Peyer's patch (tissue), 4 donors: ENCODE measurements at regions not wholly inside any gene's neighbourhood (a gene's known extent, or its start where the extent isn't known, plus 50 kb on each side); places are given as distances from the start of the nearest gene placed in this dataset.

ENCODE experiments used
- DNase-seq, 3 donors: peaks; one replicate each; pipeline ENCODE4 v3.0.0-alpha.2; 2017 to 2019
- H3K27ac ChIP-seq, 4 donors: fragments of 200-600 bp; sonication (generic); one replicate each; pipeline ENCODE4 v1.5.1; 2016 to 2019
- H3K27me3 ChIP-seq, 2 donors: fragments of 200-600 bp; sonication (generic); one replicate each; pipeline ENCODE4 v1.5.1; 2019
- H3K36me3 ChIP-seq, 3 donors: fragments of 200-600 bp; sonication (generic); one replicate each; pipeline ENCODE4 v1.5.1; 2016 to 2019
- H3K4me1 ChIP-seq, 4 donors: fragments of 200-600 bp; sonication (generic); one replicate each; pipeline ENCODE4 v1.5.1; 2016 to 2019
- H3K4me3 ChIP-seq, 4 donors: fragments of 200-600 bp; sonication (generic); 1 replicate in 3 of 4; 2 replicates in 1 of 4; pipeline ENCODE4 v1.5.1; 2016 to 2019; ENCODE audit warnings: mild to moderate bottlenecking in 1 of 4
- H3K9me3 ChIP-seq, 4 donors: fragments of 200-600 bp; sonication (generic); one replicate each; pipeline ENCODE4 v1.5.1; 2016 to 2019; ENCODE audit warnings: mild to moderate bottlenecking in 1 of 4
- POLR2A ChIP-seq, 2 donors: fragments of 450-650 bp; IDR thresholded peaks; one replicate each; pipeline ENCODE4 v1.5.1; 2017; ENCODE audit warnings: antibody characterized with exemption in 2 of 2, mild to moderate bottlenecking in 2 of 2, moderate library complexity in 2 of 2
- TF ChIP-seq, protein P1 (sequence below), 6 experiments: fragments of 450-650 bp in 4 of 6; fragments of 200-600 bp in 2 of 6; sonication (generic) in 1 of 6; IDR thresholded peaks; one replicate each; pipeline ENCODE4 v1.5.1; 2017 to 2019; ENCODE audit warnings: antibody characterized with exemption in 6 of 6, mild to moderate bottlenecking in 3 of 6, moderate library complexity in 1 of 6

DNA sequence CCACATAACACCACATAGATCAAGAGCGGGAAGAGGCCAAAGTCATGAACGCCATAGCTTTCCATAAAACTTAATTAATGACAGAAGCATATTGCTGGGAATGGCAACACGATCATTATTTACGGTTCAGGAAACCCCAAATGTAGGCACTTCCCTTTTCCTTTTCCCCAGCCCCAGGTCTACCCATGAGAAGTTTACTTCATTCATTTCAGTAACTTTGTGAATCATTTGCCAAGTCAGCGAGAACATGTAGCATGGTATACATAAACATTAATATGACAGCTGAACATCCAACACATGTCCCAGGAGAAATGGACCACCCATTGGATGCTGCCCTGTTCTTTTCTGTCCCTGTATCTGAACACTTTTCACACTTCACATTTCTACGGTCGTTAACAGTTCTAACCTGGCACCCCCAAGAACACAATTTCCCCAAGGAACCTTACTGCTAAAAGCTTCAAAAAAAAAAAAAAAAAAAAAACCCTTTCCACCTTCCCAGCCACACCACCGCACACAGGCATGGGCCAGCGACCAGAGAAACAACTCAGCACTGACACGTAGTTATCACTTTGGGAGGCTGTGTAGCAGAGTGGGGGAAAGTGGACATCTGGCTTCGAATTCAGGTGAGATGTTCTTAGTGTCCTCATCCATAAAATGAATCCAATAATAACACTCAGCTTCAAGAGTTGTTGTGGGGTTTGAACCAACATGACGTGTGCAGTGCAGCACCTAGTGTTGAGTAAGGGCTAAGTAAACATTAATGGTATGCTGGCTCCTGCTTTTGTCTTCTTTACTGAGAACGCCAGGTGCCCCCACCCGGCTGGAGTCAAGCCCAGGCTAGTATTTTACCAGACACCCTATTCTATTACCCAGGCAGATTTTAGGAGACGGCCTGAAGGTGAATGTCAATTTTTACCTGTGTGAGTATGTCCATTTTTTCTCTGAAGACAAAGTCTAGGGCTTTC lies 371.5 kb downstream of the LNPK start:
- no peaks in the 10 kb centered on the region for H3K27me3 ChIP-seq
- DNase-seq: no peak
- no peaks in the 10 kb centered on the region for H3K36me3 ChIP-seq
- no peaks in the 10 kb centered on the region for H3K4me1 ChIP-seq
- H3K27ac ChIP-seq: no peak overlapping the region
- TF ChIP-seq, protein P1, sequence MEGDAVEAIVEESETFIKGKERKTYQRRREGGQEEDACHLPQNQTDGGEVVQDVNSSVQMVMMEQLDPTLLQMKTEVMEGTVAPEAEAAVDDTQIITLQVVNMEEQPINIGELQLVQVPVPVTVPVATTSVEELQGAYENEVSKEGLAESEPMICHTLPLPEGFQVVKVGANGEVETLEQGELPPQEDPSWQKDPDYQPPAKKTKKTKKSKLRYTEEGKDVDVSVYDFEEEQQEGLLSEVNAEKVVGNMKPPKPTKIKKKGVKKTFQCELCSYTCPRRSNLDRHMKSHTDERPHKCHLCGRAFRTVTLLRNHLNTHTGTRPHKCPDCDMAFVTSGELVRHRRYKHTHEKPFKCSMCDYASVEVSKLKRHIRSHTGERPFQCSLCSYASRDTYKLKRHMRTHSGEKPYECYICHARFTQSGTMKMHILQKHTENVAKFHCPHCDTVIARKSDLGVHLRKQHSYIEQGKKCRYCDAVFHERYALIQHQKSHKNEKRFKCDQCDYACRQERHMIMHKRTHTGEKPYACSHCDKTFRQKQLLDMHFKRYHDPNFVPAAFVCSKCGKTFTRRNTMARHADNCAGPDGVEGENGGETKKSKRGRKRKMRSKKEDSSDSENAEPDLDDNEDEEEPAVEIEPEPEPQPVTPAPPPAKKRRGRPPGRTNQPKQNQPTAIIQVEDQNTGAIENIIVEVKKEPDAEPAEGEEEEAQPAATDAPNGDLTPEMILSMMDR (IDR thresholded peaks at IDR 0.05): no peak
- TF ChIP-seq POLR2A (IDR thresholded peaks at IDR 0.05): no peak
- H3K4me3 ChIP-seq: no peak overlapping the region
- no peaks in the 10 kb centered on the region for H3K9me3 ChIP-seq

DNA sequence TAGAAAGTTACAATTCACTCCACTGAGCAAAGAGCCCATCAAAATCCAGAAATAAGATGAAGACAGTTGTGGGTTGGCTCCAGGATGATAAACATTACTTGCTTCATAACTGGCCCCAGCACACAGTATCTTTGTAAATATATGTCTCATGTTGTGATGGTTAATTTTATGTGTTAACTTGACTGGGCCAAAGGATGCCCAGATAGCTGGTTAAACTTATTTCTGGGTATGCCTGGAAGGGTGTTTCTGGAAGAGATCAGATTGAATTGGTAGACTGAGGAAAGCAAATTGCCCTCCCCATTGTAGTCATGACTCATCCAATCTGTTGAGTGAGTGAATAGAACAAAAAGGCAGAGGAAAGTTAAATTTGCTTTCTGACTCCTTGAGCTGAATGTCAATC lies 373.8 kb downstream of the LNPK start:
- TF ChIP-seq, protein P1 (IDR thresholded peaks at IDR 0.05): no peak
- no peak for TF ChIP-seq POLR2A (IDR thresholded peaks at IDR 0.05)
- Histone ChIP-seq H3K9me3 (no peaks in the 10 kb centered on the region), H3K27ac (no peak overlapping the region), H3K27me3 (no peaks in the 10 kb centered on the region), H3K36me3 (no peaks in the 10 kb centered on the region), H3K4me1 (no peaks in the 10 kb centered on the region), H3K4me3 (no peak overlapping the region)
- no peak for DNase-seq

DNA sequence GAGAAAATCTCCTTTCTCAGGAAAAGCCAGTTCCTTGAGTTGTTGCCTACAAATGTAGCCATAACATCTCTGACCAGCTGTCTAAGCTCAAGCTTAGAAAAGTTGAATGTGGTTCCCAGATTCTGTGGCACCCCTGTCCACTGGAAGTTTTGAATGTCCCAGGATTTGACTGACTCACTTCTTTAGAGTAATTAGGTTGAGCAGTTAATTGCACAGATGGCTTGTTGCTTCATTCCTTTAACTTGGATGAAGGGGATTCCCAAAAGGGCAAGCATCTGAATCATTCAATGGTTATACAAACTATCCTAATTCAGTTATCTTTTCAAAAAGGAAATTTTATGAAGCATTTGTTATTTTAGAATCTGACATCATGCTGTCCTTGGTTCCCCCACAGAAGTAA lies 374.7 kb downstream of the LNPK start:
- Histone ChIP-seq H3K4me1 (no peaks in the 10 kb centered on the region), H3K27ac (no peak overlapping the region), H3K36me3 (no peaks in the 10 kb centered on the region), H3K27me3 (no peaks in the 10 kb centered on the region), H3K9me3 (no peaks in the 10 kb centered on the region), H3K4me3 (no peak overlapping the region)
- no peak for DNase-seq
- TF ChIP-seq POLR2A (IDR thresholded peaks at IDR 0.05): no peak
- TF ChIP-seq, protein P1 (IDR thresholded peaks at IDR 0.05): no peak

DNA sequence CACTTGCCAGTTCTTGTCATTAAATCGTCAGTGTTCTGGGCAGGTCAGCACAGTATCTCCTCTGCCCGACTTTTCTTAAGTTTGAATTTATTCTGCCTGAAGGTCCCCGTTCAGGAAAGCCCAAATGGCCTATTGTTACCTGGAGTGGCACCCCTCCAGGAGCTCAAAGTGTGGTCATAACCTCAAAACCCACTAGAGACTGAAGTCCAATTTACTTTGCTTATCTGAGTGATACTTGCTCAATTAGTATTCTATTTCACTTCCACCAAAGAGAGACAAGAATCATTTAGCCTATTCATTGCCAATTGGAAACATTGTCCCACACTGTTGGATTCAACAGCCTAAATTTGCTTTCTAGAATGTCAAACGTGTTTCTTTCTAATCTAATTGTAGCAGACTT lies 375.3 kb downstream of the LNPK start:
- Histone ChIP-seq H3K4me3 (no peak overlapping the region), H3K4me1 (no peaks in the 10 kb centered on the region), H3K27ac (no peak overlapping the region), H3K9me3 (no peaks in the 10 kb centered on the region), H3K36me3 (no peaks in the 10 kb centered on the region), H3K27me3 (no peaks in the 10 kb centered on the region)
- TF ChIP-seq POLR2A (IDR thresholded peaks at IDR 0.05): no peak
- TF ChIP-seq, protein P1 (IDR thresholded peaks at IDR 0.05): no peak
- DNase-seq: no peak

DNA sequence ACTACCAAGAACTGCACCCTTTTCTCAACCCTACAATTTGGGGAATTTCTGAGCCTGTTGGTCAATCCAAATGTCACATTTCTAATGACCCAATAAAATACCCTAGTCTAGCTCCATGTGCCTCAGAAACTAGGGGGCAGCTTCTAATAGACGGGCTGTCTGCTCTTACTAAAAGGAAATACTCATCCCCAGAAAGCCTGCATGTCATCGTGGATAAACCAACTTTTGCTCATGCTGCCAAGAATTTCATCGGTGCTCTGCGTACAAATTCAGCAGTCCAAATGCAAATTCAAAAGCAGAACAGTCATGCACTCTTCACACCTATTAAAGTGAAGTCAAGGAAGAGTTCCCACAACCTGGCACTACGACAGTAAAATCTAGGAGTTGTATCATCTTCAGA lies 377.3 kb downstream of the LNPK start:
- Histone ChIP-seq H3K9me3 (no peaks in the 10 kb centered on the region), H3K4me3 (no peak overlapping the region), H3K36me3 (no peaks in the 10 kb centered on the region), H3K4me1 (no peaks in the 10 kb centered on the region), H3K27me3 (no peaks in the 10 kb centered on the region), H3K27ac (no peak overlapping the region)
- DNase-seq: no peak
- TF ChIP-seq, protein P1 (IDR thresholded peaks at IDR 0.05): no peak
- TF ChIP-seq POLR2A (IDR thresholded peaks at IDR 0.05): no peak
